ENCODE measurements at regions not wholly inside any gene's neighbourhood (a gene's known extent, or its start where the extent isn't known, plus 50 kb on each side); places are given as distances from the start of the nearest gene placed in this dataset.

DNA sequence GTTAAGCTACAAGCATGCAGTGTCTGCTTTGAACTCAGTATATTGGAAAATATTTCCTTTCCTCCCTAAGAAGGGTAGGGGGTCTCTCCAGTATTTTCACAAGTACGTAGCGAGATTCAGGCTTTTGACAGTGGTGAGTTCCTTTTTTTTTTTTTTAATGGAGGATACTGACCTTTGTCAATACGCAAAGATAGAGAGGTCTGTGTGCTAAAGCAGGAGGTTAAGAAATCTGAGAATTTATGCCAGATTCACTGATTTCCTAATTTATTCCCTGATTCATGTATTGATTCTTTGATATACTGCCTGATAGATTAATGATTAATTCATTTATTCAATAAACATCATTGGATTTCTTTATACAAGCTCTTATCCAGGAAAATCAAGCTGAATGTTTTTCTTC, 106.7 kb upstream of the CADM1 start:
- TF ChIP-seq, protein P1, sequence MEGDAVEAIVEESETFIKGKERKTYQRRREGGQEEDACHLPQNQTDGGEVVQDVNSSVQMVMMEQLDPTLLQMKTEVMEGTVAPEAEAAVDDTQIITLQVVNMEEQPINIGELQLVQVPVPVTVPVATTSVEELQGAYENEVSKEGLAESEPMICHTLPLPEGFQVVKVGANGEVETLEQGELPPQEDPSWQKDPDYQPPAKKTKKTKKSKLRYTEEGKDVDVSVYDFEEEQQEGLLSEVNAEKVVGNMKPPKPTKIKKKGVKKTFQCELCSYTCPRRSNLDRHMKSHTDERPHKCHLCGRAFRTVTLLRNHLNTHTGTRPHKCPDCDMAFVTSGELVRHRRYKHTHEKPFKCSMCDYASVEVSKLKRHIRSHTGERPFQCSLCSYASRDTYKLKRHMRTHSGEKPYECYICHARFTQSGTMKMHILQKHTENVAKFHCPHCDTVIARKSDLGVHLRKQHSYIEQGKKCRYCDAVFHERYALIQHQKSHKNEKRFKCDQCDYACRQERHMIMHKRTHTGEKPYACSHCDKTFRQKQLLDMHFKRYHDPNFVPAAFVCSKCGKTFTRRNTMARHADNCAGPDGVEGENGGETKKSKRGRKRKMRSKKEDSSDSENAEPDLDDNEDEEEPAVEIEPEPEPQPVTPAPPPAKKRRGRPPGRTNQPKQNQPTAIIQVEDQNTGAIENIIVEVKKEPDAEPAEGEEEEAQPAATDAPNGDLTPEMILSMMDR (IDR thresholded peaks at IDR 0.05; ENCODE audit: low read depth, low read length), result no peak
- TF ChIP-seq EZH2phosphoT487 (IDR thresholded peaks at IDR 0.05; ENCODE audit: low read depth), result no peak

Measured in OCI-LY3 (cell line).